GM21619 (cell line): ENCODE measurements at regions not wholly inside any gene's neighbourhood (a gene's known extent, or its start where the extent isn't known, plus 50 kb on each side); places are given as distances from the start of the nearest gene placed in this dataset.

Source experiments
- ATAC-seq: cut with Tn5 transposase; IDR thresholded peaks from one replicate; pipeline ENCODE4 v1.9.1; 2021; ENCODE audit not compliant: unreplicated experiment

DNA sequence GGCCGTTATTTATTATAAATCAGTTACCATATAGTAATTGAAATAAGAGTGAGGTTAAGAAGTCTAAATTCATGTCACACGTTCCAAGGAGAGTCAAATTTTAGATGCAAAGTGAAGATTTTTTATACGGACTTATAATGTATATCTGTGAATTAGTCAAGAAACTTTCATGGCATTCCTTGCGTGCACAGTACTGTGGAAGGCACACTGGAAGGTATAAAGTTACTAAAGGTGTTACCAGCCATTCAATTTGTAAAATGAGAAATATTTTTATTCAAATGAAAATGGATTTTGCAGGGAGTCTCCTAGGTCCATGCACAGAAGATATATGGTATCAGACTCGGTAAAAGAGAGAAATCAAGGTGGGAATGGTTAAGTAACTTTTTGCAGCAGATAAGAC lies 408.1 kb upstream of the CTNND2 start:
- ATAC-seq: no peak

DNA sequence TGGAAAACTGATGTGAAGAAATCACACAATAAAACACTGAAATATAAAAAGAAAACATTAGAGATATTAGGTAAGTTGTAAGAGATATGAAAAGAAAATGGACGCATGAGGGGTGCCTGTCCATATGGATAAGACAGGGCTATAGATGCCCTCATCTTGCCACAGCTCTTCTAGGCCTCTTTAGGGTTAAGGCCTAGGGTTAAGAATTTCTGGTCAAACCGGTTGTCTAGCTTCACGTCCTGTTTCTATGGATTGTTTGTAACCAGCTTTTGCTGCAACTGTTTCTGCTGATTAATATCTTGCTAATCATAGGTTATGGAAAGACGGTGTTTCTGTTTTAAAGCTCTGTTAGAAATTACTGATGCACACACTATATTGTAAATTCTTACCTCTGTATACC lies 389.9 kb upstream of the CTNND2 start:
- no peak for ATAC-seq

DNA sequence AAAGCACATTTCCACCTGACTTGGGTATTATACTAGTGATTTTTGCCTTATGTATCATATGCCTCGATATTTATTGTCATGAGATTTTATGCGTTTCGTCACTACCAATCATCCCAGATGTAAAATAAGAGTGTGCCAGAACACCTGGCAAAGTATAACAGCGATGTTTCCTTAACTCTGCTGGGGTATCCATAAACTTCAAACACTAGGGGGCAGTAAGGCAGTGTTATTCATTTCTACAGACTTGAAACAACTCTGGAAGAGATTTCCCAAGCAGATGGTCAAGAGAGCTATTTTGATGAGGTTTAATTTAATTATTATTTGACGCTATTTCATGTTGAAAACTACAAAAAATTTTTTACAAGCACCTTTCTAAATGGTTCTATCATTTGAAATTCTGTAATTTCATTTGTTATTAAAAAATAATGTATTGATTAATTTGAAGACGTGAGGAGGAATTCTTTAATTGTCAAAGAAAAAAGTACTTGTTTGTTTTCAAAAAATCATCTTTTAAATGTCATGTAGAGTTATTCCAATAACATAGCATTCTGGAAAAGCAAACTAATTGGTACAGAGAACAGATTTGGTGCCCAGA lies 388.5 kb upstream of the CTNND2 start:
- ATAC-seq: no peak

DNA sequence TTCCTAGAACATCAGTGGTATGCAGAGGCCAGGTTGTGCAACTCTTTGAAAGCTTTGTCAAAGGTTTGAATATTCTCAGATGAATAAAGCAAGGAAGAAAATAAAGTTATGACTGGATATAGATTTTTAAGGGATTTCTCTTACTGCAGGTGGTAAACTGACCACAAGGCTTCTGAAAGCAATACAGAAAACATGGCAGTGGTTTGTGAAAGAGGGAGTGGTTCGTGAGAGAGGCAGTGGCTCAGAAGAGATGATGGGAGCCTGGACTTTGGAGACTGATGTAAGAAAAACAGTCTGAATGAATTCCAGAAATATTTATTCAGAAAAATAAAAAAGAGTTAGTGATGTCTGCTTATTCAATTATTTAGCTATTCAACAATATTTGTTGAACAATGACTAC lies 380.4 kb upstream of the CTNND2 start:
- no peak for ATAC-seq

DNA sequence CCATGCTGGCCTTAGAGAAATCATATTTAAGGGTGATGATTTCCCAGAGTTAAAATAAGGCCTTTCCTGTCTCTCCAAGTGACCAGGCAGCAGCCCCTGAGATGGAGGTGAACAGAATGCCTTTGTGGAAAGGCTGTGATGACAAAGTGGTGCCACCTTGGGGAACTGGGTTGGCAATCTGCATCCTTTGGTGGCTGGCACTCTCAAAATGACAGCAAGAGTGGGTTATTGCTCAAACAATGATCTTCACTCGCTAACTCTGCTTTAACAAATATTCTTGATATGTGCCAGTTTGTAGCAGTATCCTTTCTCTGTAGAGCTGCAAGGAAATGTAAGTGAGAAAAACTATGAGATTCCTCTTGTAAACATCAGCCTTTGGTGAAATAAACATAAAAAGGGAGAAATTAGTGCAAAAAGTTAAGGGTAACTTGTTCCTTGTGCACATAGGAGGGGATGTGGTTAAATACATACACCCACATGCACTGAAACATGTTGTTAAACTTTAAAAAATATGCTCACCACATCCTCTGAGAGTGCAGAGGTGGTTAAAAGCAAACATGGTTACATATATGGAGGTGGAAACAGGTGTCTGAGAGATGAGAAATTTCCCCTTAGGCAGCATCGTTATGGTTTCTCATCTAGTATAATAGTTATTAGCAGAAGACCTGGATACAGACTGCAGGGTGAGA lies 373.4 kb upstream of the CTNND2 start:
- peak; percentile 95 for ATAC-seq

DNA sequence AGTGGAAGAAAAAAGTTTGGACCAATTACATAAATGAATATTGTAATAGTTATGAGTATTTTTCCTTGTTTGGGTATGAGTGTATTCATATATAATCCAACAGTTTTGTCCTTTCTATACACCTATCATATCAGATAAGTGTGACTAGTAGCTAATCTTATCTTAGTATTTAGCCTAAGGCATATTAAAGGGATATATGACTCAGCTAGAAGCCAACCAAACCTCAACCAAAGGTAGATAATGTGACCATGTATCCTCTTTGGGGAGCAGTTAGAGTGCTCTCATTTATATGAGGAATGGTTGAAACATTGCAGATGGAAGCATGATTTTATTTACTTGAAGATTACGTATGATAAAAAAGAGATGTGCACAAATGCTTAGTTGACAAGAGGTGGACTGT lies 370.0 kb upstream of the CTNND2 start:
- ATAC-seq: no peak

DNA sequence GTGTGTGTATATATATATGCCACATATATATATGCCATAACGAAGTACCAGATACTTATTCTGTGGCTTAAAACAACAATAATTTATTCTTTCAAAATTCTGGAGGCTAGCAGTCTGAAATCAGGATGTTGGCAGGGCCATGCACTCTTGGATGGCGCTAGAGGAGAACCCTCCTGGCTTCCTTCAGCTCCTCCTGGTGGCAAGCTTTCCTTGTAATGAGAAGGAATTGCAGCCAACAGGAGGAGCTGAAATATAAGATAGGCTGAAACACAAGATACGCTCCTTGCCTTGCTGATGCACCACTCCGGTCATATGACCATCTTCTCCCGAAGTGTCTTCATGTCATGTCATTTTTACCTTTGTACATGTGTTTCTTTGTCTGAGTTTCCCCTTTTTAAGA lies 368.1 kb upstream of the CTNND2 start:
- ATAC-seq: no peak

DNA sequence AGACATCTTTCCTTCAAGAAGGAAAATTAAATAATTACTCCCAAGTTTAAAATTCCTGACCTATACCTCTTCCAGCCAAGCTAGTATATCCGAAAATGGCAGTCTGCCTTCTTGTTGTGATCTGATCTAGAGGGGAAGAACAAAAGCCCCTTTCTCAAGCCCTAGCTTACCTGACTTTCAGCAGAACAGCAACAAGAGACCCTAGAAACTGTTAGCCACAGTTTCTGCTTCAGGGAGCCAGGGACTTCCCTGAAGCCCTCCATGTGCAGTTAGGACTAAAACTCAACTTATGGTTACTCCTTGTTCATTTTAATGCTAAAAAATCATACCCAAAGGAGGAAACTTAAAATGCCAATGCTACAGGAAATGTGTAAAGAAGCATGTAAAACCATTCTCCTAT lies 366.7 kb upstream of the CTNND2 start:
- ATAC-seq: no peak

DNA sequence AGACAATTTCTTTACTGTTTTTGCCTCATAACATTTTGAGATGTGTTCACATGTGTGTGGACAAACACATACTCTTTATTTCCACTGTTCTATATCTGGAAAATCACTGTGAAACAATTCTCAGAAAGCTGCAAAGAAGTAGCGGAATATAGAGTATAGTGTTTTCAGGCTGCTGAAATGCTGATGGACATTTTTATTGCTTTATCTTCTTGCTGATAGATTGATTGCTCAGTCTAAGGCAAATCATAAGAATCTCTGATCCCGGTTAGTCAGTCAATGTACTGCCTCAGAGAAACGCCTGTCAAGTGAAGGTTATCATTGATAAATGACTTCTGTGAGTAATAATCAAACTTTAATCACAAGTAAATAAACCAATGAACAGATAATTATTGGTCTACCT lies 364.9 kb upstream of the CTNND2 start:
- no peak for ATAC-seq

DNA sequence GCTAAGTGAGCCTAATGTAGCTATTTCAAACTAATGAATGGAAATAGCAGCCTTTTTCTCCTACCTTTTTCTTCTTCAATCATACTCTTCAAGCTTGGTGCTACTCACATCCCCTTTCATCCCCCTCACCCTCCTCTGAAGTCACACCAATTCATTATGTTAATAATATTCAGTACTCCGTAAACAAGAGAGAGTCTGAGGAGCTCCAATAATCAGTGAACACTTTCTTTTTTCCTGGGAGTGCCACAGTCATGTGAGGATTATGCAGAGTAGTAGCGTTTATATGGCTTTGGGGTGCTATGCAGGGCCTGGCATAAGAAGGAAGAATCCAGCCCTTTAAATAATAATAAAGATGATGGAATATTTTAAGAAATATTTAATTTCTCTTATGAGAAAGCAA lies 354.3 kb upstream of the CTNND2 start:
- no peak for ATAC-seq

DNA sequence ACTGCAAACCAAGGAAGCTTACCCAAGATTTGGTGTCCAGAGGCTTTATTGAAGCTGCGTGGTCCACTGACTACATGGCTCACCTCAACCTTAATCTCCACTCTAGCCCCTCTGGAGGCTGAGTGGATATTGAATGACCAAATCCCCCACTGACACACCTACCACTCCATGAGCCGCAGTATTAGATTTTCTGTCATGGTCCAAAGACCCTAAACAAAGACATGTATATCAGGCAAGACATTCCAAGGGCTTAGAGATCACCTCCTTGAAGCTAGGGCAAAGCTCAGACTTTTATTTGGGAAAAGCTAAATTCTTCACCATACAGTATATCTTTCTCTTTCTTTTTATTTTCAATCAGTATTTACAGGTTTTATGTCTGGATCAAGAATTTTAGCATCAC lies 346.2 kb upstream of the CTNND2 start:
- ATAC-seq: no peak

DNA sequence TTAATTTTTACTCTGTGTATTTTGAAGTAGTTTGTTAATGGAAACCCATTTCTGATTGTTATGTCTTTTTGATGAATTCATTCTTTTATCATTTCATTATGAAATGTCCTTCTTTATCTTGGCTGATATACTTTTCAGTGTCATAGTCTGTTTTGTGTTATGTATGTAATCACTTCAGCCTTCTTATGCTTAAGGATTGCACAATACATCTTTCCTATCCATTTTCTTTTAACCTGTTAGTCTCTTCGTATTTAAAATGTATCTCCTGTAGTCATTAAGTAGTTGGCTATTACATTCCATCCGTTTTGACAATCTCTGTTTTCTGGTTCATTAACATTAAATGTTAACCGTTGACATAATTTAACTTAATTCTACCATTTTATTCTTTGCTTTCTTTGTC lies 344.6 kb upstream of the CTNND2 start:
- no peak for ATAC-seq

DNA sequence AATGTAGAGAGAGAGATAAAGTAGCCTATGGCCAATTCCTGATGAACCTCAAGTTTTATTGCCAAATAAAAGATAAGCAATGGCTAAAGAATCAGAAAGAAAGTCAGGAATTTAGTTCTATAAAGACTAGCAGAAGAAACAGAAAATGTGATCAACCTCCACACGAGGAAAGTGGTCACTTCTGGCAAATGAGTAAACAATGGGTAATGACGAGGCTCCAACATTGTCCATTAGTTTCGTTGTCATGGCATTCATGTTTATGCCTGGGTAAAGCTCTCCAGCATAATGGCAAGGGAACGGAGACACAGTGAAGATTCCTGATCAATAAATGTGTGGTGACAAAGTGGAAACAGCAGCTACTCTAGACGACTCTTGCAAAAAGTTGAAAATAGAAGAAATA lies 341.8 kb upstream of the CTNND2 start:
- ATAC-seq: no peak

DNA sequence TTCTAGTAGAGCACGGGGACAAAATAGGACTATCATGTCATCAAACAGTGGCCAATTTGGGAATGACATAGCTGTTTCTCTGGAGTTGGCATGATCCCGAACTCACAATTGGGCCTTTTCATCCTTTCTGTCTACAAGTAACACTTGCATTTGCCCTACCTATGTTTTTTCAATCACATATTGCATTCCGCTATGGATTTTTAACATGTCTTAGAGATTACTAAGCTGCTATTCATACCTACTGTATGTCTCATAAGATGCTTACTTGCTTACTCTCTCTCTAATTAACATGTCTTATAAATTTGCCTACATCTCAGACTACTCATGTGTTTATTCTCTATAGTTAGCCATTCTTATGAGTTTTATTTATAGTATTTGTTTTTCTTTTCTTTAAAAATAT lies 341.2 kb upstream of the CTNND2 start:
- no peak for ATAC-seq

DNA sequence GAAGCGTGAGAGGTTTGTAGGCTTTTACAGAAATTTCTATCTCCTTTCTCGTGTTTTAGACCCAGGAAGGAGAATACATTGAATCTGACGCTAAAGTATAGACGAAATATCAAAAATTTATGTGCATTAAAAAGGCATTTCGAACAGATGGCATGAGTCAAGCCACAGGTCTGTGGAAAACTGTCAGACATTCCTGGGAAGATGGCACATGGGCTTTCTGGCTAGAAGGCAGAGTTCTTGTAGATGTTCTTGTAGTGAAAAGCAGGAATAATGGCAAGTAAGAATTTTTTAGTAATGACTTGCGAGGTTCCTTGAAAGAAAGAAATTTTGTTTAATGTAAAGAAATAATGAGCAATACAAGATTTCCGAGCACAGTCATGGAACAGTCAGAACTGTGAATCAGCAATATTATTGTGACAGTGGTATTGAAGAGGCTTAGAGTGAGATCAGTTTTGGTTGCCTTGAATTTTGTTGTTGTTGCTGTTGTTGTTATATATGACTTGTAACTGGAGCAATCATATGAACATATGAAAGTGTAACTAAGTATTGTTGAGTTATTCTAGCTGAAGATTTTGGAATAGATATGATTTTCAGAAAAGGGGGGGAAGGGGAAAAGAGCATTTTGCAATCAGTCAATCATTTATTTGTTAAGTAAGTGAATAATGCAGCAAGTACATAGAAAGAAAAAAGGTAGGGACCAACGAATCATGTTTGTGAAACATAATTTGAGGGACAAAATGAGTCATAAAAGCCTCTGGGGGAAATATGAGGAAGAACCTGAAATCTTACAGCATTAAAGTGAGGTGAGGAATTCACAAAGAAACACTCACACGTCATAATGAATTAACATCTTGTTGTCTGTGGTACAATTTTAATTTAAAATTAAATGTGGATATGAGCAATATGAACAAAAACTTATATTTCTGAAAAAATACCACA lies 339.0 kb upstream of the CTNND2 start:
- ATAC-seq: no peak

DNA sequence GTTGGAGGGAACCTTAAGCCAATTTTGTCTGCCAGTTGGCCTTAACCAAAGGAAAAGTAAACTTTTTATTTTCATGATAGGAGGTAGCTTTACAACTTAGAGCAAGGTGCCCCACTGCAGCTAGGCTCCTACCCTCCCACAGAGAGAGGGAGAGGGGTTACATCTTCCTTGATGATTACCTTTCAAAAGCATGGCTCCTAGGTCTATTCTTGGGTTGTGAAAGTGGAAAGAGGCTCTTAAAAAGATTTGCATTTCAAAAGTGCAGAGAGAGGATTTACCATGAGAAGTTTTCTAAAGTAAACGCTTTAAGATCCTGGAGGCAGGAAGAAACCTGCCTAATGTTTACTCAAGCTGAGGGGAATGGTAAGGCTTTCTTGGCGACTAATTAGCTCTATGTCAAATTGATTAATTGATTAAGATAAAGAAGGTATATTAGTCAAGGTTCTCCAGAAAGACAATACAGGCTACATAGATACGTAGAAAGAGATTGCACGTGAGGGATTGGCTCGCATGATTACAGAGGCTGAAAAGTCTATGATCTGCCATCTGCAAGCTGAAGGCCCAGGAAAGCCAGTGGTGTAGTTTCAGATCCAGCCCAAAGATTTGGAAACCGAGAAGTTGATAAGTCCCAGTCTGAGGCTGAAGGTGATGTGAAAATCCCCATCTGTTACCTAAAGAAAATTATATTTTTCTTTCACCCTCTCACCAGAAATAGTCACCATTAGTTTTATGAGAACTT lies 333.8 kb upstream of the CTNND2 start:
- no peak for ATAC-seq

DNA sequence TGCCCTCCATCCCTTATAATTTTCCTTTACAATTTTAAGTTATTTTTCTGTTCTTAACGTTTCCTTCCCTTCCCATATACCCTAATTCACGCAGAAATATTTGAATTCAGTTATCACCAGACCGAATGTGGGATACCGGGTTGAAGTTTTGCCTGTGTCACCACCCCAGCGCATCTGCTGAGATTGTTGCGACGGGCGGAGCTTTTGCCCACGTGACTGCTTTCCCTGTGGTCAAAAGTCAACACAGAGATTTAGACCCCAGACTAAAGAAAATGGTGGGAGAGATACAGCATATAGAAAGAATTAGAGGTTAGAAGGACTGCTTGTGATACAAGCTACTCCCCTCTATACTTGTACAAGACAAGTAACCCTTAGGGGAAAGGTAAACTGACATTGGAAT lies 326.4 kb upstream of the CTNND2 start:
- no peak for ATAC-seq

DNA sequence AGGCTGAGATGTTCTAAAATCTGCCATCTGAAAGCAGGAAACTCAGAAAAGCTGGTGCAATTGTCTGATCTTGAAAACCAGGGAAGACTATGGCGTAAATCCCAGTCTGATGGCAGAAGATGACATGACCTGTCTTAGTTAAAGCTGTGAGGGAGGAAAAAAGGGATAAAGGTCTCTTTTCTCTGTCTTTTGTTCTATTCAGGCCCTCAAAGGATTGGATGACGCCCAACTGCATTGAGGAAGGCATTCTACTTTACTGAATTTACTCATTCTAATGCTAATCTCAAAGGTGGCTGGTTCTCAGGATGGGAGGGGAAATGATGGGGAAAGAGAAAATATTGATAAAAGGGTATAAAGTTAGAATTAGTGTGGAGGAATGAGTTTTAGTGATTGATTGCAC lies 312.8 kb upstream of the CTNND2 start:
- ATAC-seq: no peak

DNA sequence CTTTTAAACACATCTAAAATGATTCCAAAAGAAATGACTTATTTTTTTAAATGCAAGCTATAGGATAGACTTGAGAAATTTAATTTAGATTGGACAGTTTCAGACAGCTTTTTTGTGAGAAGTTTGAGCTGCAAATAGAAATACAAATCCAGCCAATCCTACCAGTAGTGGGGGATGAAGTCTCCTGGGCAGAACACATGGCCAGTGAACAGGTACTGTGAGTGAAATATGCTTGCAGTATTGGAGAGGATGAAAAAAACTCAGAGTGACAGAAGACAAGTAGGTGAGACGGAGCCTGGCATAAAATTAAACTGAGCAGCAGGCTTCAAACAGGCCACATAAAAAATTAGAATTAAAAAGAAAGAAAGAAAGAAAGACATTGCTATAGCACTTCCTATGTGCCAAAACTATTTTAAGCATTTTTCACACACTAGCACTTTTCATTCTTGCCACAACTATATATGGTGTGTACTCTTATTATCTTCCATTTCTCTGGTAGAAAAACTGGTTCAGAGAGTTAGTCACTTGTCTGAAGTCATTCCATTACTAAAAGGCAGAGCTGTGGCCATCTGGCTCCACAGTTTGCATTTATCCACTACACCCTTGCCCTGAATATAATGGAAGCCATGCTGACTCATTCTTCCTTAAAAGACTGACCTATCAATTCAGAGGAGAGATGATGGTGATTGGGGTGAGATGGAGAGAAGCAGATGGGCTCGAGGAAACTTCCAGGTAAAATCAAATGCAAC lies 310.2 kb upstream of the CTNND2 start:
- ATAC-seq: no peak

DNA sequence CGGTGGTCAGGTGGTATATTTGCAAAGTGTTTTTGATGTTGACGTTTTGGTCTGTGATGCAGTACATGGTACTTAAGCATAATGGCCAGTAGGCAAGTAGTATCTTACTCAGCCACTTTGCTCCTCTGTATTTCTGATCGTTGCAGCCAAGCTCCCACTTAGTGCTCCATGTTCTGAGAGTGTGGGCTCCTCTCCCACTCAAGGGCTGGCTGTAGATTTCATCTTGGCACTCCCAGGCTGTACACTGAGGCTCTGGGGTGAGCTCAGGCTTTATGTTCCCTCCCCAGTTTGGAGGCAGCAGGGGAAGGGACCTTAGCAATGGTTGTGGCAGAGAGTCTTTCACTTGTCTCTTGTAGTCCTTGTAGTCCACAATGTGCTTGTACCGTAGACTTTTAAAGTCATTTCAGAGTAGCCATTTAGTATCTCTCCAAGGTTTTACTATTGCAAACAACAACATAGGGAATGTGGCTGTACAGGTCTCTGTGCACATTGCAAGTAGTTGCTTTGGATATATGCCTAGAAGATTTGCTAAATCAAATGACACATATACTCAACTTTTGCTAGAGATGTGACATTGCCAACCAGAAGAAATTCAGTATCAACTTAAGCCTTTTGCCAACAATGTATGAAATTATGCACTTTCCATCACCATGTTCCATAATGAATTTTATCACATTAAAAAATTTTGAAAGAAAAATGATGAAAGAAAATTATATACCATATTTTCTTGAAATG lies 304.3 kb upstream of the CTNND2 start:
- no peak for ATAC-seq
